HEK293 (cell line): ENCODE measurements at regions not wholly inside any gene's neighbourhood (a gene's known extent, or its start where the extent isn't known, plus 50 kb on each side); places are given as distances from the start of the nearest gene placed in this dataset.

ENCODE experiments used
- CTCF ChIA-PET: fragments of 350-600 bp; formaldehyde crosslinking; extraction: SDS; loops from one replicate; lab custom pipeline; 2021; ENCODE audit warnings: antibody characterized with exemption; lab: Yijun Ruan, JAX
- POLR2A ChIA-PET: fragments of 300-600 bp; formaldehyde crosslinking; extraction: SDS; loops from one replicate; lab custom pipeline; 2020; ENCODE audit warnings: antibody characterized with exemption, inconsistent platforms; lab: Yijun Ruan, JAX
- H3K27ac ChIP-seq: fragments of 200-500 bp; sonication (Bioruptor generic); 2 replicates; pipeline ENCODE4 v1.5.1; 2014; ENCODE audit warnings: low read depth, low read length, control low read depth, inconsistent platforms; ENCODE audit errors: extremely low read depth
- H3K36me3 ChIP-seq, 2 experiments: fragments of 200-500 bp in 1 of 2; sonication (Bioruptor generic) in 1 of 2; 1 replicate in 1 of 2; 2 replicates in 1 of 2; pipeline ENCODE4 v1.5.1; 2014 to 2017; ENCODE audit warnings: inconsistent platforms in 2 of 2, low read length in 2 of 2; ENCODE audit not compliant: control insufficient read depth in 2 of 2, insufficient read depth in 1 of 2
- H3K4me1 ChIP-seq: fragments of 200-500 bp; sonication (Bioruptor generic); 2 replicates; pipeline ENCODE4 v1.5.1; 2014; ENCODE audit warnings: mild to moderate bottlenecking, low read length, inconsistent platforms; ENCODE audit not compliant: control insufficient read depth, insufficient read depth
- H3K4me3 ChIP-seq: 2 replicates; pipeline ENCODE4 v1.5.1; 2011; ENCODE audit warnings: low read depth, mild to moderate bottlenecking, control low read depth, low read length, moderate library complexity
- H3K9me3 ChIP-seq: fragments of 200-500 bp; sonication (Bioruptor generic); 2 replicates; pipeline ENCODE4 v1.5.1; 2014; ENCODE audit warnings: low read depth, low read length, inconsistent platforms; ENCODE audit not compliant: control insufficient read depth, insufficient read depth
- BCL6B ChIP-seq: fragments of 450-650 bp; formaldehyde crosslinking; IDR thresholded peaks from 2 replicates; pipeline ENCODE4 v1.5.1; 2017; ENCODE audit warnings: missing biosample characterization, missing genetic modification characterization
- EGR2 ChIP-seq: fragments of 450-650 bp; formaldehyde crosslinking; IDR thresholded peaks from 2 replicates; pipeline ENCODE4 v1.5.1; 2016; ENCODE audit warnings: low read depth, missing biosample characterization, missing genetic modification characterization
- GLIS1 ChIP-seq: fragments of 450-650 bp; formaldehyde crosslinking; IDR thresholded peaks from 2 replicates; pipeline ENCODE4 v1.5.1; 2016; ENCODE audit warnings: missing biosample characterization, missing genetic modification characterization
- HOXC10 ChIP-seq: sonication (generic); formaldehyde crosslinking; IDR thresholded peaks from 2 replicates; pipeline ENCODE4 v1.8.1; 2023; ENCODE audit warnings: mild to moderate bottlenecking, missing genetic modification reagents
- PRDM4 ChIP-seq: fragments of 450-650 bp; formaldehyde crosslinking; IDR thresholded peaks from 2 replicates; pipeline ENCODE4 v1.5.1; 2017; ENCODE audit warnings: missing biosample characterization, missing genetic modification characterization
- PRDM6 ChIP-seq: fragments of 450-650 bp; formaldehyde crosslinking; IDR thresholded peaks from 2 replicates; pipeline ENCODE4 v1.5.1; 2017; ENCODE audit warnings: missing biosample characterization, missing genetic modification characterization
- SETDB1 ChIP-seq: IDR thresholded peaks from one replicate; pipeline ENCODE4 v1.6.1; 2017; ENCODE audit warnings: mild to moderate bottlenecking, low read length, moderate library complexity, mixed read lengths; ENCODE audit not compliant: insufficient read length
- TSHZ1 ChIP-seq: fragments of 450-650 bp; formaldehyde crosslinking; IDR thresholded peaks from 2 replicates; pipeline ENCODE4 v1.5.1; 2016; ENCODE audit warnings: missing biosample characterization, missing genetic modification characterization, borderline replicate concordance
- ZNF10 ChIP-seq: fragments of 450-650 bp; formaldehyde crosslinking; IDR thresholded peaks from 2 replicates; pipeline ENCODE4 v1.5.1; 2017; ENCODE audit warnings: missing biosample characterization, missing genetic modification characterization
- ZNF16 ChIP-seq: fragments of 450-650 bp; formaldehyde crosslinking; IDR thresholded peaks from 2 replicates; pipeline ENCODE4 v1.5.1; 2016; ENCODE audit warnings: low read depth, missing biosample characterization, missing genetic modification characterization
- ZNF214 ChIP-seq: fragments of 450-650 bp; formaldehyde crosslinking; IDR thresholded peaks from 2 replicates; pipeline ENCODE4 v1.5.1; 2017; ENCODE audit warnings: missing biosample characterization, mild to moderate bottlenecking, missing genetic modification characterization, borderline replicate concordance
- ZNF24 ChIP-seq: fragments of 450-650 bp; formaldehyde crosslinking; IDR thresholded peaks from 2 replicates; pipeline ENCODE4 v1.5.1; 2016; ENCODE audit warnings: missing biosample characterization, missing genetic modification characterization
- ZNF280C ChIP-seq: fragments of 450-650 bp; formaldehyde crosslinking; IDR thresholded peaks from 2 replicates; pipeline ENCODE4 v1.5.1; 2016; ENCODE audit warnings: missing biosample characterization, missing genetic modification characterization
- ZNF302 ChIP-seq: fragments of 450-650 bp; formaldehyde crosslinking; IDR thresholded peaks from 2 replicates; pipeline ENCODE4 v1.5.1; 2016; ENCODE audit warnings: missing biosample characterization, missing genetic modification characterization, low read depth
- ZNF311 ChIP-seq: fragments of 450-650 bp; formaldehyde crosslinking; IDR thresholded peaks from 2 replicates; pipeline ENCODE4 v1.5.1; 2017; ENCODE audit warnings: missing biosample characterization, missing genetic modification characterization, borderline replicate concordance
- ZNF558 ChIP-seq: fragments of 450-650 bp; formaldehyde crosslinking; IDR thresholded peaks from 2 replicates; pipeline ENCODE4 v1.5.1; 2016; ENCODE audit warnings: missing biosample characterization, missing genetic modification characterization
- ZNF658 ChIP-seq: fragments of 450-650 bp; formaldehyde crosslinking; IDR thresholded peaks from 2 replicates; pipeline ENCODE4; 2016; ENCODE audit warnings: missing biosample characterization, missing genetic modification characterization
- TF ChIP-seq, protein P1 (sequence below): fragments of 450-650 bp; formaldehyde crosslinking; IDR thresholded peaks from 2 replicates; pipeline ENCODE4 v1.5.1; 2016; ENCODE audit warnings: missing biosample characterization, missing genetic modification characterization

DNA sequence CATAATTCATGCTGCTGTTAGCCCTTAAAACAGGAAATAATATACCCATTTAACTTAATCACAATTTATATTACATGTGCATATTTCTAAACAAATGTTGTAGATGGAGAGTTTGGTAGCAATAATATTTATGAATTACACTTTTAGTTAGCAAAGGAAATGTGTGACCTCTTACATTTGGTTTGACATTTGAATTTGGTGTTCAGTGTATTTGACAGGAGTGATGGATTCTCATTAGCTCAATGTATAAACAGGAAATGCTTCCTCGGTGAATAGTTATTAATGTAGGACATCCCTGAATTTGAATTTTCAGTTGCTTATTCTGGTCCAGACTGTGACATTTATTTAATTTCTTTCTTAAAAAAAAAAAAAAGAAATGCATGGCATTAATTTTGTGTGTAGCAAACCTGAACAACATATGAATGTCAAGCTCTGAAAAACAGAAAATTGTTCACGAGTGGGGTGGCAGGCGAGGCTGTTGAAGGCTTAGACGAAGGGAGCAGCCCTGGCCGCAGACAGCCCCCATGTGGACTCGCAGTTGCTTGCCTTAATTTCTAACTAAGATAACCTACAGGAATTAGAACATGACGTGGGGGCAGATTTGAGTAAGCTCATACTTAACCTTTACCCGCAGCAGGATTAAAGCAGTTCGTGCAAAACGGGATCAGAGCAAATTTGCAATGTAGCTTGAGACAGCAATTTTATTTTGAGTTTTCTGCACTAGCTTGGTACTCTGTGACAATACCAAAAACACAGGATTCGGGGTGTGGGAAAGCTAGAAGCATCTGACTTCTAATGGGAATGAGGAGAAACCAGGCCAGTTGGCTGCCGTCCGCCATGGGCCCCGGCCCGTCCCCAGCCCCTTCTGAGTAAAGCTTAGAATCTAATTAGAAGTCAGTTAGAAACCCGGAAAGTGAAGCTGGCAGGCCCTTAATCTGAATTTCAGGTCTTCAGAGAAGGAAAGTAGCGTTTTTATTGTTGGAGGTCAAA is 134.3 kb downstream of the MACROH2A1 start:
- H3K4me1 ChIP-seq, result 0 out of 2 replicates have a peak, but pooled peaks cover 3% of the 10 kb centered on the region
- CTCF ChIA-PET, result interaction anchor here (0.8 to 1.0 kb wide), 2 partner anchors 201 to 344 kb away, joined by 3 to 4 read pairs; no protein-coding TSS in a partner anchor
- no peak overlapping the region for H3K4me3 ChIP-seq
- POLR2A ChIA-PET, result no interaction called here
- no peaks in the 10 kb centered on the region for H3K9me3 ChIP-seq
- TF ChIP-seq ZNF302 (tag by site-specific recombination) (no peak), GLIS1 (tag by site-specific recombination) (no peak), PRDM4 (tag by site-specific recombination) (no peak), ZNF658 (no peak), ZNF558 (tag by site-specific recombination) (no peak), ZNF10 (tag by site-specific recombination) (no peak), BCL6B (tag by site-specific recombination) (no peak), ZNF214 (tag by site-specific recombination) (no peak), PRDM6 (tag by site-specific recombination) (no peak), ZNF24 (tag by site-specific recombination) (no peak), SETDB1 (no peak), TSHZ1 (tag by site-specific recombination) (no peak), HOXC10 (no peak), ZNF280C (no peak), EGR2 (tag by site-specific recombination) (no peak), ZNF311 (tag by site-specific recombination) (no peak), ZNF16 (tag by site-specific recombination) (no peak)
- TF ChIP-seq, protein P1, sequence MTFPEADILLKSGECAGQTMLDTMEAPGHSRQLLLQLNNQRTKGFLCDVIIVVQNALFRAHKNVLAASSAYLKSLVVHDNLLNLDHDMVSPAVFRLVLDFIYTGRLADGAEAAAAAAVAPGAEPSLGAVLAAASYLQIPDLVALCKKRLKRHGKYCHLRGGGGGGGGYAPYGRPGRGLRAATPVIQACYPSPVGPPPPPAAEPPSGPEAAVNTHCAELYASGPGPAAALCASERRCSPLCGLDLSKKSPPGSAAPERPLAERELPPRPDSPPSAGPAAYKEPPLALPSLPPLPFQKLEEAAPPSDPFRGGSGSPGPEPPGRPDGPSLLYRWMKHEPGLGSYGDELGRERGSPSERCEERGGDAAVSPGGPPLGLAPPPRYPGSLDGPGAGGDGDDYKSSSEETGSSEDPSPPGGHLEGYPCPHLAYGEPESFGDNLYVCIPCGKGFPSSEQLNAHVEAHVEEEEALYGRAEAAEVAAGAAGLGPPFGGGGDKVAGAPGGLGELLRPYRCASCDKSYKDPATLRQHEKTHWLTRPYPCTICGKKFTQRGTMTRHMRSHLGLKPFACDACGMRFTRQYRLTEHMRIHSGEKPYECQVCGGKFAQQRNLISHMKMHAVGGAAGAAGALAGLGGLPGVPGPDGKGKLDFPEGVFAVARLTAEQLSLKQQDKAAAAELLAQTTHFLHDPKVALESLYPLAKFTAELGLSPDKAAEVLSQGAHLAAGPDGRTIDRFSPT (tag by site-specific recombination), result no peak
- no peak overlapping the region for H3K27ac ChIP-seq
- no peaks in the 10 kb centered on the region for H3K36me3 ChIP-seq
